Left renal pelvis (tissue), 4 donors: ENCODE measurements at regions not wholly inside any gene's neighbourhood (a gene's known extent, or its start where the extent isn't known, plus 50 kb on each side); places are given as distances from the start of the nearest gene placed in this dataset.

Experiments used
- DNase-seq, 4 donors: peaks; one replicate each; pipeline ENCODE4 v3.0.0-alpha.2; 2013; ENCODE audit warnings: low read depth in 4 of 4, low spot score in 3 of 4

DNA sequence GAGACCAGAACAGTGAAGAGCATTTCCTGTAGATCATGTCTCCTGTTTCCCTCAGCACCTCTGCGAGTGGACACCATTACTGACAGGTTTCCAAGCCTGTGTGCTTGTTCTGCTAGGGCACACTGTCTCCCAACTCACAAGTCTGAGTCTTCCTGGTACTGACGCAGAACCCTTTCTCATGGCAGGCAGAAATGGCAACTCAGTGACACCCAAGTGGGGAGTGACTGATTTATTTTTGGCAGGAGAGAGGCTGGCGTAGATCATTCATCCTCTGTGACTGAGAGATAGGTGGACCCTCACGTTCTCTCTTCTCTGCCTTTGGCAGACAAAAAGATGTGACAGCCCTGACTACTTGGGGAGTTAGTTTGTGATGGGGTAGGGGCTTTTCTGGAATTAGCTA, 183.4 kb downstream of the RFC3 start:
- DNase-seq, result no peak

GRCh38 chr13:34002141-34002540, 184.2 kb downstream of the RFC3 start:
- no peak for DNase-seq

- no peak for DNase-seq
Observed at GRCh38 chr13:34002924-34003323, 185.0 kb downstream of the RFC3 start.

- DNase-seq, result no peak
Observed at GRCh38 chr13:34003656-34004055, 185.7 kb downstream of the RFC3 start.

DNA sequence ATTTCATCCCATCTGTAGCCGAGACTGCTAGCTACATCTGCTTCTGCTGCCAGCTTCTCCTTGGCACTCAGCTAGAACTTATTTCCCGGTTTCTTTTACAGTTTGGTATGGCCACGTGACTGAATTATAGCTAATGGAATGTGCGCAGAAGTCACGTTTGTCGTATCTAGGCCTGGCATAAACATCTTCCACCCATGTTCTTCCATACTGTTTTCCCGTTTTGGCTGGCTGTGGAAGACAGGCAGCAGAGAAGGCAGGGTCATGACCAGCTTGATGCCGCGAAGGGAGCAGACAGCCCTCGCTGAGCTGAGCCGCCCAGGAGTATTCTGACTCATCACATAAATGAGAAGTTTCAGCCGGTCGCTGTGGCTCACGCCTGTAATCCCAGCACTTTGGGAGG, 186.7 kb downstream of the RFC3 start:
- DNase-seq, result no peak

DNA sequence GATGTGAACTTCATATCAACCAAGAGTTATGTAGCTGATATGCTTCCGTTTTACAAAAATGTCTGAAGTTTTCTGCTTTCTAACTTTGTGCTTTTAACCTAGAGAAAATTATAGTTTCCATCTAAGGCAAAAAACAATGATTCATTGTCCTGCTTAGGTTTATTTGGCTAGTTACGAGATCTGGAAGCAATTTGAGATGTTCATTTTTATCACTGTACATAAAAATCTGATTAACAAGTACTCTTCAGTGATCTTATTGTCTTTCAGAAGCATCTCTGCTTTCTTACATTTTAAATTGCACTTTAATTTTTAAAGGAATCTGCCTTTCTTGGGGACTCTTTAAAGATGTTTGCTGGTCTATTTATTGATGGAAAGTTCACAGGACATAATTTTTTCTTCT, 188.1 kb downstream of the RFC3 start:
- no peak for DNase-seq

DNA sequence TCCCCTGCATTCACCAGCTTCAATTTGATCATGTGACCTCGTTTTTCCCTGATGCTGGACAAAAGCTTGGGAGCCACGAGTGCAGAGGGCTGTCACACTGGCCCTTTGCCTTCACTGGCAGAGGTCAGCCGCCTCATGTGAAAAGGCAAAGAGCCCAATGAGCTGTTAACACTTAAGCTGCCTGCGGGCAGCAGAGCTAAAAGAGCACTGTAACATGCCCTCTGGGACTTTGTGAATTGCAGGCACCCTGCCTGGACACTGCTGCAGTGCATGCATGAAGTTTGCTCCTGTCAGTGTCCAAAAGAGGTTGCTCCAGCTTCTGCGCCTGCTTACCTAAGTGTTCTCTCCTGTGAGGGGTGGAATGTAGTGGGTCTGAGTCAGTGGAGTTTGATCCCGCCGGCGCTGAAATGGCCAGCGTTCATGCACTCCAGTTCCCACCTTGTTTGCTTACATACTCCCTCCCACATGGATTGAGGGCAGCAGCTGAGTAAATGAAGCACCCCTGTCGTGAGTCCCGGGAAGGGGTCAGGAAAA, 193.7 kb downstream of the RFC3 start:
- no peak for DNase-seq

GRCh38 chr13:34012382-34012781, 194.4 kb downstream of the RFC3 start:
- DNase-seq, result no peak

DNA sequence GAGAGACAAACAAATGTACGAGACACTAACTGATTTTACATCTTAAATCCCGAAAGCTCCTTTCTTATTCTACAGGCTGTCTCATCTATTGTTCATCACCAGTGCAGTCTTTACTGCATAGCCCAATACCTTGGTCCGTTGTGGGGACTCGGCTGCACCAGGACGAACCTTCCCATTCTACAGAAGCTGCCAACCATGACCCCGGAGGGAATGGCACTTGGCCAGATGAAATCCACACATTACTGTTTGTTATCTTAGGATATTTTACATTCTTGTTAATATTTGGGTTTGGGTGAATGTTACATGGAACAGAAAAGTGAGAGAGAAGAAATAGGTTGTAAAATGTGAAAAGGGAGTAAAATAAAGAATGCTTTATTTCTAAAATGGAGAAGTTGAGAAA, 195.1 kb downstream of the RFC3 start:
- DNase-seq, result no peak

DNA sequence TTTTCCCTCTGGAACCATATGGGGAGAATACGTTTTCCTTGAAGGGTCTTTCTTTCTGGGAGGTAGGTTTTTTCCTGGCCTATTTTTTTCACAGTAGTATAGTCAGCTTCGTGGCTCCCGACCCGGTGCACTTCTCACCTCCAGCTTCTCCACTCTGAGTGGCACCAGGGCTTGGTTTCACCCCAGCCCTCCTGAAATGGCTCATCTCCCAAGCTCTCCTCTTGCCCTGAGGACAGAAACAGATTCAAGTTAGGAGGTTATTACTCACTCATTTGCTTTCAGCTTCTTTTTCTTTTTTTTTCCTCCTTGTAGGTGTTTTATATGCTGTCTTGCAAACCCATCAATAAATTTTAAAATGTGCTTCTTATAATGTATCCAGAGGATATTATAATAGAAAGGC, 199.3 kb downstream of the RFC3 start:
- no peak for DNase-seq

DNA sequence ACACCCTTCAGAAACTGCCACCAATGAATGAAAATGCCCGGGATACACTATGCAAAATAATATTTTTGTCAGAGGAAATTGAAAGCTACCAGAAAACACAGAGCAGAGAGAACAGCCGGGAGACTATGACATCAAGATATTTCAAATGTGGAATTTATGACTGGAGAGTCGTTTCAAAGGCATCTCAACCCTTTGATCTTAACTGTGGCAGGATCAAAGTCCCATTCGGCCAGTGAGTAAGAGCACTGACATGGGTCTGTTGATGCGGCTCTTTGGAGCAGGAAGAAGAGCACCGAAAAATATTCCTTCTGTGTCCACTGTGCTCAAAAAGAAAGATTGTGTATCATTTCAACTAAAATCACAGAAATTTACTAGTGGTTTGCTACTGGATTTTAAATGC, 201.9 kb downstream of the RFC3 start:
- DNase-seq, result peak in 2 of 4 donors; percentile 5 to 15

GRCh38 chr13:34020388-34020787, 202.4 kb downstream of the RFC3 start:
- DNase-seq, result no peak

GRCh38 chr13:34021619-34022018, 203.7 kb downstream of the RFC3 start:
- DNase-seq, result no peak

DNA sequence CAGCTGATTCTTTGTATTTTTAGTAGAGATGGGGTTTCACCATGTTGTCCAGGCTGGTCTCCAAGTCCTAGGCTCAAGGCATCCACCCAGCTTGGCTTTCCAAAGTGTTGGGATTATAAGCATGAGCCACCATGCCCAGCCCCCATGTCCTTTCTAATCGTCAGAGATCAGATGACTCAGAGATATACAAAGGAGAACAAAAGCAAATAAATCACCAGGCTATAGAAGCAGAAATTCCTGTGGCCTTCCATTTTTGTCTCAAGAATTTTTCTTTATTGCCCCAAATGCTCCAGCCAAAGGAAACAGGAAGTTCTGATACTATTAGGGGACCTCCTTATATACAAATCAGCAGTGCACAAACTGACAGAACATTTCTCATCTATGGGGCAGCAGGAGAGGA, 207.8 kb downstream of the RFC3 start:
- no peak for DNase-seq

DNA sequence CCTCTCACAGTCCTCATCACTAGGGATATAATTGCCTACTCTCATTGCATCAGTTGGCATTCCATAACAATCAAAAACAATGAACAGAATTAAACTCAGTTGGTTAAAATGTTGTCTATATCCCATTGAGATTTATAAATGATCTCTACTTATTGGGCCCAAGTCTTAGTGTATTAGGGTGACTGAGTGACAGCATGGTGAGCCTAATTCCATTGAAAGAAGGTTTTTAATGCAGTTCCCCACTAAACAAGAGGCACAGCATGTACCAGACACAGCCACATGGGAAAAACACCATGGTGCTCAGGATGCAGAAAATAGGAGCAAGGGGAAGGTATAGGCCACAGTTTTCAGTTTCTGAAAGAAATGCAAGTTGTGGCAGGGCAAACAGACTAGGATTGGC, 208.4 kb downstream of the RFC3 start:
- DNase-seq, result no peak

- no peak for DNase-seq
Observed at GRCh38 chr13:34028496-34029442, 210.8 kb downstream of the RFC3 start.

- no peak for DNase-seq
Observed at GRCh38 chr13:34030782-34031181, 212.8 kb downstream of the RFC3 start.

DNA sequence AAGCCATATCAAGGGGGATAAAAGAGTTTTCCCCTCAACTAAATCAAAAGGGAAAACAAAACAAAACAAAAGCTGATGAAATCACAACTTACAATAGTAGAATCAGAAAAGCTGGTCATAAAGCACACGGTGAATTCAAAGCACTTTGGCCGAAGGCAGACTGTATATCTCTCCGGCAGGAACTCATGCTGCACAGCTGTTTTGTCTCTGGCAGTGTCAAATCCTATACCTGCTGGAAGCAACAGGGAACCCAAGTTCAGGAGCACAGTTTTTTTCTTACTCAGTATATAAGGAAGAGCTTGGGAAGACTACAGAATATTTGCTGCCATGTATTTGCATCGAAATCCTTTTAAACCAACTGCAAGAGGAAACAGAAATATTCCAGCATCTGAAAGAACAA, 213.7 kb downstream of the RFC3 start:
- peak in 1 of 4 donors; percentile 14 for DNase-seq

GRCh38 chr13:34034411-34034810, 216.5 kb downstream of the RFC3 start:
- no peak for DNase-seq

DNA sequence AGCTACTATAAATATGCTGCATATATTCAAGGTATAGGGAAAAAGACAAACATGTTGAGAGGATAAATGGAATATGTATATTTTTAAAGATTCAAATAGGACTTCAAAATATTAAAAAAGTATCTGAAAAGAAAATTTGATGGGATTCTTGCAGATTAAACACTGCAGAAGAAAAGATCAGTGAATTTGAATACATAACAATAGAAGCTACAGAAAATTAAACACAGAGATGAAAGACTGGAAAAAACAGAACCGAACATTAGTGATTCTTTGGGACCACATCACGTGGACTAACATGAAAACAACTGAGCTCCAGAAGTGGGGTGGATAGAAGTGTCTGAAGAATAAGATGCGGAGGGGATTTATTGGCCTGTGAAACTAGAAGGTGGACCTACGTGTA, 217.2 kb downstream of the RFC3 start:
- DNase-seq, result no peak

GRCh38 chr13:34035676-34036325, 217.9 kb downstream of the RFC3 start:
- no peak for DNase-seq
